GM23248 (cell line): ENCODE measurements at regions not wholly inside any gene's neighbourhood (a gene's known extent, or its start where the extent isn't known, plus 50 kb on each side); places are given as distances from the start of the nearest gene placed in this dataset.

Experiments used
- DNase-seq: peaks from one replicate; pipeline ENCODE4 v3.0.0-alpha.2; 2015
- H2AFZ ChIP-seq: fragments of 200-600 bp; sonication (generic); 2 replicates; pipeline ENCODE4 v1.6.1; 2016; ENCODE audit warnings: antibody characterized with exemption
- H3F3A ChIP-seq: fragments of 200-600 bp; sonication (generic); 2 replicates; pipeline ENCODE4 v1.6.1; 2016; ENCODE audit warnings: mild to moderate bottlenecking, antibody characterized with exemption, mixed run types; ENCODE audit not compliant: insufficient read depth
- H3K27ac ChIP-seq: fragments of 200-600 bp; sonication (generic); 2 replicates; pipeline ENCODE4 v1.5.1; 2016; ENCODE audit warnings: mild to moderate bottlenecking
- H3K27me3 ChIP-seq: fragments of 200-600 bp; sonication (generic); replicated peaks from 2 replicates; pipeline ENCODE4 v1.6.1; 2016; ENCODE audit warnings: mild to moderate bottlenecking; ENCODE audit not compliant: insufficient read depth
- H3K36me3 ChIP-seq: fragments of 200-600 bp; sonication (generic); 2 replicates; pipeline ENCODE4 v1.6.1; 2016; ENCODE audit warnings: low read depth, mild to moderate bottlenecking
- H3K4me1 ChIP-seq: fragments of 200-600 bp; sonication (generic); 2 replicates; pipeline ENCODE4 v1.6.1; 2016; ENCODE audit warnings: mild to moderate bottlenecking; ENCODE audit not compliant: insufficient read depth
- H3K4me2 ChIP-seq: fragments of 200-600 bp; sonication (generic); one replicate; pipeline ENCODE4 v1.6.1; 2016; ENCODE audit warnings: mild to moderate bottlenecking; ENCODE audit not compliant: unreplicated experiment
- H3K4me3 ChIP-seq: fragments of 200-600 bp; sonication (generic); 2 replicates; pipeline ENCODE4 v1.5.1; 2016; ENCODE audit warnings: mild to moderate bottlenecking
- H3K79me2 ChIP-seq: fragments of 200-600 bp; sonication (generic); 2 replicates; pipeline ENCODE4 v1.6.1; 2016; ENCODE audit warnings: mild to moderate bottlenecking; ENCODE audit not compliant: insufficient read depth
- H3K9ac ChIP-seq: fragments of 200-600 bp; sonication (generic); 2 replicates; pipeline ENCODE4 v1.6.1; 2016; ENCODE audit warnings: mild to moderate bottlenecking
- H3K9me2 ChIP-seq: fragments of 200-600 bp; sonication (generic); 2 replicates; pipeline ENCODE4 v1.6.1; 2016; ENCODE audit warnings: mixed run types, mild to moderate bottlenecking, moderate library complexity; ENCODE audit not compliant: insufficient read depth
- H3K9me3 ChIP-seq: fragments of 200-600 bp; sonication (generic); one replicate; pipeline ENCODE4 v1.6.1; 2017; ENCODE audit warnings: low read depth
- H4K20me1 ChIP-seq: fragments of 200-600 bp; sonication (generic); 2 replicates; pipeline ENCODE4 v1.6.0; 2016; ENCODE audit not compliant: insufficient read depth
- EZH2 ChIP-seq: fragments of 200-600 bp; sonication (generic); IDR thresholded peaks from 2 replicates; pipeline ENCODE4 v1.6.1; 2018; ENCODE audit warnings: antibody characterized with exemption, mild to moderate bottlenecking; ENCODE audit not compliant: insufficient read depth, poor library complexity, severe bottlenecking
- EZH2phosphoT487 ChIP-seq: fragments of 200-600 bp; sonication (generic); IDR thresholded peaks from 2 replicates; pipeline ENCODE4 v1.6.1; 2018; ENCODE audit warnings: antibody characterized with exemption, moderate library complexity, mild to moderate bottlenecking, low read depth; ENCODE audit not compliant: insufficient read depth
- WGBS, 2 experiments: methylation state at CpG; one replicate each; pipeline ENCODE4 v1.1.6; 2015 to 2017; ENCODE audit warnings: low lambda C conversion rate in 2 of 2, low coverage in 1 of 2; ENCODE audit errors: missing lambda C conversion rate in 2 of 2; 5-methylcytosine and 5-hydroxymethylcytosine counted together
- in situ Hi-C: fragments of 300-500 bp; cut with MboI; formaldehyde crosslinking; loops from 2 replicates; pipeline ENCODE4 v1.15.0; 2020

GRCh38 chr14:80078501-80078900 is 132.8 kb downstream of the DIO2 start:
- TF ChIP-seq EZH2 (no peak), EZH2phosphoT487 (no peak)
- in situ Hi-C loops, result no loop called here
- H3K27ac ChIP-seq, result no peak overlapping the region
- no peak overlapping the region for H3K9ac ChIP-seq
- 55 to 56% methylated on average over 1 of the region's 1 CpG for WGBS, 2 experiments
- H3K79me2 ChIP-seq, result no peaks in the 10 kb centered on the region
- no peak overlapping the region for H3K4me2 ChIP-seq
- no peaks in the 10 kb centered on the region for H3K9me2 ChIP-seq
- H3K9me3 ChIP-seq, result no peaks in the 10 kb centered on the region
- H3K36me3 ChIP-seq, result no peaks in the 10 kb centered on the region
- no peak overlapping the region for H2AFZ ChIP-seq
- no peak for DNase-seq
- H3K4me1 ChIP-seq, result no peaks in the 10 kb centered on the region
- H3K27me3 ChIP-seq, result no peaks in the 10 kb centered on the region
- no peaks in the 10 kb centered on the region for H4K20me1 ChIP-seq
- no peaks in the 10 kb centered on the region for H3F3A ChIP-seq
- H3K4me3 ChIP-seq, result no peak overlapping the region

DNA sequence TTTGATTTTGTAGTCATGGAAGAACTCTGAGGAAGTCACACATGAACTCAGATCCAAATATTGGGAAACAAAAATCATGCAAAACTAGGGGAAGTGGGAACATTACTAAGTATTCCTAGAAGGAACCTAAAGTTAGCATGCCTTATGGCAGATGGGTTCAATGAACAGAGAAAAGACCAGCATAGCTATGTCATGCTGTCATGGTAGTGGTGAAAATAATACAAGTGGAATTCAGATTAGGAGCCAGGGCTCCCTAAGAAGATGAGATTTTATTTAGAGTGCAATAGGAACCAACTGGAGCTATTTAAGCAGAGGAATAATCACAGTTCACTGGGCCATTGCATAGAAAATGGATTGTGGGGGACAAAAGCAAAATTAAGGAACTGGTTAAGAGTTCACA is 134.0 kb downstream of the DIO2 start:
- Histone ChIP-seq H3K79me2 (no peaks in the 10 kb centered on the region), H2AFZ (no peak overlapping the region), H3K9me2 (no peaks in the 10 kb centered on the region), H3K36me3 (no peaks in the 10 kb centered on the region), H3K4me2 (no peak overlapping the region), H3F3A (no peaks in the 10 kb centered on the region), H3K4me1 (no peaks in the 10 kb centered on the region), H3K27me3 (no peaks in the 10 kb centered on the region), H4K20me1 (no peaks in the 10 kb centered on the region), H3K9ac (no peak overlapping the region), H3K27ac (no peak overlapping the region), H3K9me3 (no peaks in the 10 kb centered on the region), H3K4me3 (no peak overlapping the region)
- peak; percentile 57 for DNase-seq
- in situ Hi-C loops, result no loop called here
- TF ChIP-seq EZH2phosphoT487 (no peak), EZH2 (no peak)

GRCh38 chr14:80074900-80075574 is 136.3 kb downstream of the DIO2 start:
- H3K79me2 ChIP-seq, result no peaks in the 10 kb centered on the region
- 70 to 76% methylated on average over 2 of the region's 2 CpGs for WGBS, 2 experiments
- H3K36me3 ChIP-seq, result no peaks in the 10 kb centered on the region
- H4K20me1 ChIP-seq, result no peaks in the 10 kb centered on the region
- no peak overlapping the region for H2AFZ ChIP-seq
- no peak for TF ChIP-seq EZH2phosphoT487
- no peak for TF ChIP-seq EZH2
- no peak overlapping the region for H3K27ac ChIP-seq
- H3F3A ChIP-seq, result no peaks in the 10 kb centered on the region
- H3K4me2 ChIP-seq, result no peak overlapping the region
- H3K9me2 ChIP-seq, result no peaks in the 10 kb centered on the region
- in situ Hi-C loops, result loop anchor here (25.0 kb wide), 1 partner anchor 762 kb away; no protein-coding TSS in a partner anchor
- H3K9ac ChIP-seq, result no peak overlapping the region
- no peak for DNase-seq
- no peaks in the 10 kb centered on the region for H3K4me1 ChIP-seq
- no peaks in the 10 kb centered on the region for H3K27me3 ChIP-seq
- H3K9me3 ChIP-seq, result peaks cover 2% of the 10 kb centered on the region
- H3K4me3 ChIP-seq, result no peak overlapping the region

DNA sequence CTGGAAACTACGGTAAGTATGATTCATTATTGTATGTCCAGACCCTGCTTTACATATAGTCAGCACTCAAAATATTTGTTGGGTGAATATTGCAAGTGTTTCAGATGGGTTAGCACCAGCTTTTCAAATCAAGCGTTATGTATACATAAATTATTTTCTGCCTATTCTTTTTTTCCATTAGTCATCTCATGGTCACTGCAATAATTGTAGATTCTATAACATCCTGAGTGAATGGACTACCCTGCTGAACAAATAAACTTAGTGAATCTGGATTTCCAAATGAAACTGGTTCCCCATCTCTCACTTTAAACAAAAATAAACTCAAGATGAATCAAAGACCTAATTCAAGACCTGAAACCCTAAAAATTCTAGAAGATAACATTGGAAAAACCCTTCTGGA is 152.3 kb downstream of the DIO2 start:
- Histone ChIP-seq H3K9ac (no peak overlapping the region), H4K20me1 (no peaks in the 10 kb centered on the region), H2AFZ (no peak overlapping the region), H3K4me2 (no peak overlapping the region), H3K36me3 (no peaks in the 10 kb centered on the region), H3F3A (no peaks in the 10 kb centered on the region), H3K79me2 (no peaks in the 10 kb centered on the region), H3K9me2 (no peaks in the 10 kb centered on the region), H3K4me1 (0 out of 2 replicates have a peak, but pooled peaks cover 3% of the 10 kb centered on the region), H3K27me3 (no peaks in the 10 kb centered on the region), H3K9me3 (no peaks in the 10 kb centered on the region), H3K4me3 (no peak overlapping the region), H3K27ac (no peak overlapping the region)
- DNase-seq, result no peak
- TF ChIP-seq EZH2 (no peak), EZH2phosphoT487 (no peak)
- 69 to 75% methylated on average over 2 of the region's 2 CpGs for WGBS, 2 experiments
- in situ Hi-C loops, result loop anchor here (25.0 kb wide), 1 partner anchor 778 kb away; no protein-coding TSS in a partner anchor

- H3K79me2 ChIP-seq, result no peaks in the 10 kb centered on the region
- H3F3A ChIP-seq, result no peaks in the 10 kb centered on the region
- 5 to 7% methylated on average over 4 of the region's 4 CpGs for WGBS, 2 experiments
- no peaks in the 10 kb centered on the region for H3K9me2 ChIP-seq
- no peak overlapping the region for H3K27ac ChIP-seq
- H3K4me1 ChIP-seq, result 0 out of 2 replicates have a peak, but pooled peaks cover 3% of the 10 kb centered on the region
- peak overlapping the region; percentile 64 for H2AFZ ChIP-seq
- no peak overlapping the region for H3K4me2 ChIP-seq
- DNase-seq, result no peak
- TF ChIP-seq EZH2, result no peak
- TF ChIP-seq EZH2phosphoT487, result no peak
- no peak overlapping the region for H3K9ac ChIP-seq
- no peaks in the 10 kb centered on the region for H3K27me3 ChIP-seq
- no peaks in the 10 kb centered on the region for H4K20me1 ChIP-seq
- H3K36me3 ChIP-seq, result no peaks in the 10 kb centered on the region
- in situ Hi-C loops, result loop anchor here (25.0 kb wide), 1 partner anchor 781 kb away; no protein-coding TSS in a partner anchor
- no peak overlapping the region for H3K4me3 ChIP-seq
- no peaks in the 10 kb centered on the region for H3K9me3 ChIP-seq
Measured at GRCh38 chr14:80056497-80056801, 154.9 kb downstream of the DIO2 start.
